ENCODE measurements at regions not wholly inside any gene's neighbourhood (a gene's known extent, or its start where the extent isn't known, plus 50 kb on each side); places are given as distances from the start of the nearest gene placed in this dataset.
"Not testable (repeated sequence)": the region's sequence is repeated elsewhere in the genome, so short reads cannot be mapped to it uniquely, and the experiment has no call there.

- not testable (repeated sequence) for TF ChIP-seq TAF1 (IDR thresholded peaks at IDR 0.05; ENCODE audit: borderline replicate concordance, low read depth, low read length); NFIC (IDR thresholded peaks at IDR 0.05; ENCODE audit: borderline replicate concordance); USF1 (IDR thresholded peaks at IDR 0.05; ENCODE audit: borderline replicate concordance, low read depth); POLR2AphosphoS5 (IDR thresholded peaks at IDR 0.05; ENCODE audit: low read depth, low read length); MXI1 (IDR thresholded peaks at IDR 0.05; ENCODE audit: low read depth, low read length); RAD21 (IDR thresholded peaks at IDR 0.05; ENCODE audit: low read length); RFX5 (IDR thresholded peaks at IDR 0.05; ENCODE audit: low read length); FOXJ3 (CRISPR knock-in tag; IDR thresholded peaks at IDR 0.05); EP300 (IDR thresholded peaks at IDR 0.05; ENCODE audit: borderline replicate concordance in 1 of 2, low read depth in 1 of 2, low read length in 1 of 2)
- TF ChIP-seq, protein P1, sequence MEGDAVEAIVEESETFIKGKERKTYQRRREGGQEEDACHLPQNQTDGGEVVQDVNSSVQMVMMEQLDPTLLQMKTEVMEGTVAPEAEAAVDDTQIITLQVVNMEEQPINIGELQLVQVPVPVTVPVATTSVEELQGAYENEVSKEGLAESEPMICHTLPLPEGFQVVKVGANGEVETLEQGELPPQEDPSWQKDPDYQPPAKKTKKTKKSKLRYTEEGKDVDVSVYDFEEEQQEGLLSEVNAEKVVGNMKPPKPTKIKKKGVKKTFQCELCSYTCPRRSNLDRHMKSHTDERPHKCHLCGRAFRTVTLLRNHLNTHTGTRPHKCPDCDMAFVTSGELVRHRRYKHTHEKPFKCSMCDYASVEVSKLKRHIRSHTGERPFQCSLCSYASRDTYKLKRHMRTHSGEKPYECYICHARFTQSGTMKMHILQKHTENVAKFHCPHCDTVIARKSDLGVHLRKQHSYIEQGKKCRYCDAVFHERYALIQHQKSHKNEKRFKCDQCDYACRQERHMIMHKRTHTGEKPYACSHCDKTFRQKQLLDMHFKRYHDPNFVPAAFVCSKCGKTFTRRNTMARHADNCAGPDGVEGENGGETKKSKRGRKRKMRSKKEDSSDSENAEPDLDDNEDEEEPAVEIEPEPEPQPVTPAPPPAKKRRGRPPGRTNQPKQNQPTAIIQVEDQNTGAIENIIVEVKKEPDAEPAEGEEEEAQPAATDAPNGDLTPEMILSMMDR (IDR thresholded peaks at IDR 0.05): not testable (repeated sequence)
Observed at GRCh38 chr1:144034045-144034444, 62.3 kb upstream of the FAM72C start.

Data from SK-N-SH (cell line).